AG10803 (cell line): ENCODE measurements at regions not wholly inside any gene's neighbourhood (a gene's known extent, or its start where the extent isn't known, plus 50 kb on each side); places are given as distances from the start of the nearest gene placed in this dataset.

ENCODE experiments used
- DNase-seq: peaks from one replicate; pipeline ENCODE4 v3.0.0; 2010; ENCODE audit warnings: low read depth
- H3K4me3 ChIP-seq: 2 replicates; pipeline ENCODE4 v1.5.1; 2011; ENCODE audit warnings: mild to moderate bottlenecking, low read length, control low read depth
- CTCF ChIP-seq: conservative IDR thresholded peaks from 2 replicates; pipeline ENCODE4 v1.5.1; 2011; ENCODE audit warnings: mild to moderate bottlenecking, low read length, control low read depth, inconsistent platforms

GRCh38 chr16:65889533-65889966 is 476.9 kb upstream of the CDH5 start:
- H3K4me3 ChIP-seq, result no peak overlapping the region
- DNase-seq, result no peak
- TF ChIP-seq CTCF, result no peak

- no peak for TF ChIP-seq CTCF
- H3K4me3 ChIP-seq, result no peak overlapping the region
- no peak for DNase-seq
Observed at GRCh38 chr16:65888201-65888600, 478.3 kb upstream of the CDH5 start.

- TF ChIP-seq CTCF, result no peak
- DNase-seq, result no peak
Observed at GRCh38 chr16:65884018-65884417, 482.5 kb upstream of the CDH5 start.

GRCh38 chr16:65878347-65878746 is 488.1 kb upstream of the CDH5 start:
- no peak for TF ChIP-seq CTCF
- H3K4me3 ChIP-seq, result no peak overlapping the region
- no peak for DNase-seq

More at GRCh38 chr16:65884018-65884417, 482.5 kb upstream of the CDH5 start:
- H3K4me3 ChIP-seq, result no peak overlapping the region

- DNase-seq, result no peak
Observed at GRCh38 chr16:65876624-65877023, 489.9 kb upstream of the CDH5 start.

GRCh38 chr16:65876056-65876408 is 490.5 kb upstream of the CDH5 start:
- no peak for TF ChIP-seq CTCF
- no peak overlapping the region for H3K4me3 ChIP-seq
- peak; percentile 56 for DNase-seq

More at GRCh38 chr16:65876624-65877023, 489.9 kb upstream of the CDH5 start:
- TF ChIP-seq CTCF, result no peak
- H3K4me3 ChIP-seq, result no peak overlapping the region

- no peak for DNase-seq
- no peak overlapping the region for H3K4me3 ChIP-seq
- TF ChIP-seq CTCF, result no peak
Observed at GRCh38 chr16:65875381-65876055, 491.0 kb upstream of the CDH5 start.
